OCI-LY1 (cell line): ENCODE measurements at regions not wholly inside any gene's neighbourhood (a gene's known extent, or its start where the extent isn't known, plus 50 kb on each side); places are given as distances from the start of the nearest gene placed in this dataset.

Experiments
- H2AFZ ChIP-seq: fragments of 200-600 bp; sonication (generic), shearing (Covaris generic); 2 replicates; pipeline ENCODE4 v1.6.0; 2014; ENCODE audit warnings: antibody characterized with exemption, mild to moderate bottlenecking, low read length
- H3F3A ChIP-seq: fragments of 200-600 bp; sonication (generic), shearing (Covaris generic); 2 replicates; pipeline ENCODE4 v1.6.0; 2014; ENCODE audit warnings: mild to moderate bottlenecking, antibody characterized with exemption, low read length, moderate library complexity; ENCODE audit not compliant: insufficient read depth
- H3K27ac ChIP-seq: fragments of 200-600 bp; sonication (generic); 2 replicates; pipeline ENCODE4 v1.5.1; 2014; ENCODE audit warnings: low read length, mixed run types, mild to moderate bottlenecking, low read depth; ENCODE audit not compliant: poor library complexity, severe bottlenecking
- H3K27me3 ChIP-seq: fragments of 200-600 bp; sonication (generic); 2 replicates; pipeline ENCODE4 v1.6.0; 2014; ENCODE audit warnings: antibody characterized with exemption, mild to moderate bottlenecking, low read length, moderate library complexity; ENCODE audit not compliant: insufficient read depth
- H3K36me3 ChIP-seq: fragments of 200-600 bp; sonication (generic); 2 replicates; pipeline ENCODE4 v1.6.1; 2014; ENCODE audit warnings: mild to moderate bottlenecking, antibody characterized with exemption, low read length, moderate library complexity, mixed read lengths; ENCODE audit not compliant: insufficient read depth
- H3K4me1 ChIP-seq: fragments of 200-600 bp; sonication (generic); 2 replicates; pipeline ENCODE4 v1.5.1; 2014; ENCODE audit warnings: mild to moderate bottlenecking, low read length, moderate library complexity; ENCODE audit not compliant: insufficient read depth, severe bottlenecking
- H3K4me2 ChIP-seq: fragments of 200-600 bp; sonication (generic), shearing (Covaris generic); 2 replicates; pipeline ENCODE4 v1.6.1; 2014; ENCODE audit warnings: low read length
- H3K4me3 ChIP-seq: fragments of 200-600 bp; sonication (generic); 2 replicates; pipeline ENCODE4 v1.5.1; 2014; ENCODE audit warnings: low read length, low read depth, mild to moderate bottlenecking, mixed read lengths; ENCODE audit not compliant: poor library complexity, severe bottlenecking
- H3K79me2 ChIP-seq: fragments of 200-600 bp; shearing (Covaris generic); 2 replicates; pipeline ENCODE4 v1.6.1; 2016; ENCODE audit warnings: mixed run types, low read length, mixed read lengths; ENCODE audit not compliant: insufficient read depth
- H3K9ac ChIP-seq: fragments of 200-600 bp; sonication (generic), shearing (Covaris generic); 2 replicates; pipeline ENCODE4 v1.6.1; 2014; ENCODE audit warnings: mild to moderate bottlenecking, low read length, mixed read lengths
- H3K9me2 ChIP-seq: fragments of 200-600 bp; sonication (generic), shearing (Covaris generic); 2 replicates; pipeline ENCODE4 v1.6.1; 2014; ENCODE audit warnings: low read depth, mild to moderate bottlenecking, low read length, mixed read lengths
- H3K9me3 ChIP-seq: fragments of 200-600 bp; shearing (Covaris generic); 2 replicates; pipeline ENCODE4 v1.6.1; 2014; ENCODE audit warnings: low read length, mixed read lengths
- H4K20me1 ChIP-seq: fragments of 200-600 bp; sonication (generic), shearing (Covaris generic); 2 replicates; pipeline ENCODE4 v1.6.0; 2016; ENCODE audit warnings: mild to moderate bottlenecking, low read length; ENCODE audit not compliant: insufficient read depth
- CTCF ChIP-seq: fragments of 200-600 bp; sonication (generic), shearing (Covaris generic); IDR thresholded peaks from 2 replicates; pipeline ENCODE4 v1.5.1; 2017; ENCODE audit warnings: mild to moderate bottlenecking, antibody characterized with exemption, low read length, moderate library complexity, mixed read lengths
- EZH2 ChIP-seq: fragments of 200-600 bp; sonication (generic), shearing (Covaris generic); IDR thresholded peaks from 2 replicates; pipeline ENCODE4 v1.8.0; 2017; ENCODE audit warnings: borderline replicate concordance, mixed run types, mild to moderate bottlenecking, antibody characterized with exemption, low read length, moderate library complexity, mixed read lengths

- TF ChIP-seq CTCF: no peak
- TF ChIP-seq EZH2: no peak
- H4K20me1 ChIP-seq: no peaks in the 10 kb centered on the region
- H3K9ac ChIP-seq: no peak overlapping the region
- no peak overlapping the region for H3K4me2 ChIP-seq
- H3K79me2 ChIP-seq: no peaks in the 10 kb centered on the region
- no peak overlapping the region for H3K27ac ChIP-seq
- H3K27me3 ChIP-seq: no peaks in the 10 kb centered on the region
- H3F3A ChIP-seq: no peaks in the 10 kb centered on the region
- no peak overlapping the region for H3K4me3 ChIP-seq
- no peaks in the 10 kb centered on the region for H3K9me3 ChIP-seq
- H3K4me1 ChIP-seq: no peaks in the 10 kb centered on the region
- H3K9me2 ChIP-seq: no peaks in the 10 kb centered on the region
- no peak overlapping the region for H2AFZ ChIP-seq
- H3K36me3 ChIP-seq: no peaks in the 10 kb centered on the region
These were observed 605.6 kb upstream of the SLC39A10 start for GRCh38 chr2:195051401-195051800.

- Histone ChIP-seq H3K79me2 (no peaks in the 10 kb centered on the region), H3K9me2 (no peaks in the 10 kb centered on the region), H3K4me2 (no peak overlapping the region), H3K4me3 (no peak overlapping the region), H3K27me3 (no peaks in the 10 kb centered on the region), H3K9ac (no peak overlapping the region), H3F3A (no peaks in the 10 kb centered on the region), H3K4me1 (no peaks in the 10 kb centered on the region), H3K27ac (no peak overlapping the region), H4K20me1 (no peaks in the 10 kb centered on the region), H3K36me3 (no peaks in the 10 kb centered on the region), H3K9me3 (no peaks in the 10 kb centered on the region), H2AFZ (no peak overlapping the region)
- no peak for TF ChIP-seq CTCF
- TF ChIP-seq EZH2: no peak
These were observed 607.5 kb upstream of the SLC39A10 start for GRCh38 chr2:195049372-195050031.

- no peaks in the 10 kb centered on the region for H3K27me3 ChIP-seq
- no peak overlapping the region for H3K4me3 ChIP-seq
- no peaks in the 10 kb centered on the region for H3F3A ChIP-seq
- H2AFZ ChIP-seq: no peak overlapping the region
- H3K9me2 ChIP-seq: no peaks in the 10 kb centered on the region
- H4K20me1 ChIP-seq: no peaks in the 10 kb centered on the region
- H3K36me3 ChIP-seq: no peaks in the 10 kb centered on the region
- H3K4me1 ChIP-seq: no peaks in the 10 kb centered on the region
- no peak overlapping the region for H3K4me2 ChIP-seq
- no peak for TF ChIP-seq EZH2
- no peak for TF ChIP-seq CTCF
- H3K79me2 ChIP-seq: no peaks in the 10 kb centered on the region
- no peak overlapping the region for H3K27ac ChIP-seq
- no peaks in the 10 kb centered on the region for H3K9me3 ChIP-seq
- H3K9ac ChIP-seq: no peak overlapping the region
These were observed 609.1 kb upstream of the SLC39A10 start for GRCh38 chr2:195047955-195048354.
